CD14-positive monocyte (primary cell): ENCODE measurements at regions not wholly inside any gene's neighbourhood (a gene's known extent, or its start where the extent isn't known, plus 50 kb on each side); places are given as distances from the start of the nearest gene placed in this dataset.

Experiments
- DNase-seq, 3 donors: peaks; one replicate each; pipeline ENCODE4 v3.0.0-alpha.2; 2011 to 2022
- H2AFZ ChIP-seq: 2 replicates; pipeline ENCODE4 v1.6.0; 2012; ENCODE audit warnings: mild to moderate bottlenecking, low read depth, low read length, inconsistent platforms; ENCODE audit not compliant: insufficient read depth, poor library complexity, severe bottlenecking
- H3K27ac ChIP-seq, 2 donors: 1 replicate in 1 of 2; 2 replicates in 1 of 2; pipeline ENCODE4 v1.5.1; 2012 to 2013; ENCODE audit warnings: low read length in 2 of 2, control low read depth in 1 of 2, inconsistent platforms in 1 of 2, low read depth in 1 of 2, mild to moderate bottlenecking in 1 of 2
- H3K27me3 ChIP-seq, 2 donors: one replicate each; pipeline versions ENCODE4 v1.6.0 to v1.6.1; 2011 to 2013; ENCODE audit warnings: low read length in 2 of 2; ENCODE audit not compliant: control insufficient read depth in 2 of 2, insufficient read depth in 2 of 2
- H3K36me3 ChIP-seq, 2 donors: replicated peaks in 1 of 2; 1 replicate in 1 of 2; 2 replicates in 1 of 2; pipeline versions ENCODE4 v1.5.1 to v1.6.1; 2012 to 2013; ENCODE audit warnings: low read length in 2 of 2, control low read depth in 1 of 2, inconsistent platforms in 1 of 2, mild to moderate bottlenecking in 1 of 2; ENCODE audit not compliant: insufficient read depth in 2 of 2, control insufficient read depth in 1 of 2
- H3K4me1 ChIP-seq, 2 donors: 1 replicate in 1 of 2; 2 replicates in 1 of 2; pipeline versions ENCODE4 v1.5.1 to v1.6.1; 2012 to 2013; ENCODE audit warnings: low read length in 2 of 2, control low read depth in 1 of 2, inconsistent platforms in 1 of 2, mild to moderate bottlenecking in 1 of 2, moderate library complexity in 1 of 2; ENCODE audit not compliant: insufficient read depth in 2 of 2, control insufficient read depth in 1 of 2
- H3K4me2 ChIP-seq: replicated peaks from 2 replicates; pipeline ENCODE3; 2012; ENCODE audit warnings: low read length, moderate library complexity, mild to moderate bottlenecking; ENCODE audit not compliant: poor library complexity, severe bottlenecking; ENCODE audit errors: extremely low read depth
- H3K4me3 ChIP-seq, 3 experiments: fragments of 200-600 bp in 1 of 3; sonication (generic) in 1 of 3; replicated peaks in 1 of 3; 1 replicate in 2 of 3; 2 replicates in 1 of 3; pipeline ENCODE4 v1.5.1; 2011 to 2013; ENCODE audit warnings: low read length in 3 of 3, mild to moderate bottlenecking in 3 of 3, control low read depth in 2 of 3, low read depth in 2 of 3, inconsistent platforms in 1 of 3, moderate library complexity in 1 of 3
- H3K79me2 ChIP-seq: 2 replicates; pipeline ENCODE4 v1.6.0; 2012; ENCODE audit warnings: mild to moderate bottlenecking, control low read depth, inconsistent platforms, low read length, moderate library complexity; ENCODE audit not compliant: insufficient read depth
- H3K9ac ChIP-seq: 2 replicates; pipeline ENCODE4 v1.6.0; 2017; ENCODE audit warnings: low read length, mild to moderate bottlenecking; ENCODE audit not compliant: insufficient read depth, poor library complexity, severe bottlenecking
- H3K9me3 ChIP-seq, 2 donors: replicated peaks in 1 of 2; 1 replicate in 1 of 2; 2 replicates in 1 of 2; pipeline versions ENCODE4 v1.5.1 to v1.6.1; 2012 to 2013; ENCODE audit warnings: low read length in 2 of 2, control low read depth in 1 of 2; ENCODE audit not compliant: control insufficient read depth in 1 of 2, insufficient read depth in 1 of 2
- H4K20me1 ChIP-seq: 2 replicates; pipeline ENCODE4 v1.6.0; 2012; ENCODE audit warnings: mild to moderate bottlenecking, low read length, control low read depth, moderate library complexity; ENCODE audit not compliant: insufficient read depth
- H3K27ac Mint-ChIP-seq, 7 donors: one replicate each; pipeline ENCODE4 v1.8.0; 2020; ENCODE audit warnings: mild to moderate bottlenecking in 7 of 7, mixed read lengths in 7 of 7, moderate library complexity in 6 of 7, inconsistent platforms in 2 of 7
- H3K27me3 Mint-ChIP-seq, 3 donors: one replicate each; pipeline ENCODE4 v1.8.0; 2021 to 2022; ENCODE audit warnings: low read depth in 3 of 3, mild to moderate bottlenecking in 3 of 3, mixed read lengths in 3 of 3, moderate library complexity in 3 of 3, inconsistent platforms in 1 of 3
- H3K36me3 Mint-ChIP-seq, 2 donors: one replicate each; pipeline ENCODE4 v1.8.0; 2020; ENCODE audit warnings: mixed read lengths in 2 of 2, inconsistent platforms in 1 of 2, mild to moderate bottlenecking in 1 of 2
- H3K4me1 Mint-ChIP-seq: one replicate; pipeline ENCODE4 v1.8.0; 2020; ENCODE audit warnings: mild to moderate bottlenecking, mixed read lengths
- H3K4me3 Mint-ChIP-seq, 2 donors: one replicate each; pipeline ENCODE4 v1.8.0; 2020; ENCODE audit warnings: mild to moderate bottlenecking in 2 of 2, mixed read lengths in 2 of 2, moderate library complexity in 1 of 2
- H3K9me3 Mint-ChIP-seq, 7 donors: one replicate each; pipeline ENCODE4 v1.8.0; 2020 to 2022; ENCODE audit warnings: mixed read lengths in 7 of 7, mild to moderate bottlenecking in 6 of 7, moderate library complexity in 6 of 7, inconsistent platforms in 2 of 7
- CTCF ChIP-seq: fragments of 200-600 bp; IDR thresholded peaks from one replicate; pipeline ENCODE4 v1.8.0; 2022; ENCODE audit warnings: antibody characterized with exemption, mild to moderate bottlenecking
- WGBS: methylation state at CpG from one replicate; pipeline ENCODE4 v1.1.5; 2013; ENCODE audit warnings: missing lambda C conversion rate; ENCODE audit not compliant: insufficient coverage; 5-methylcytosine and 5-hydroxymethylcytosine counted together
- intact Hi-C, 2 donors: fragments of 100-400 bp; cut with micrococcal nuclease; formaldehyde crosslinking; loops; one replicate each; pipeline versions ENCODE4 v1.15.0 to v1.15.1; 2023

- no peak overlapping the region for H3K27ac ChIP-seq
- H3K36me3 ChIP-seq, result no peaks in the 10 kb centered on the region
- no peaks in the 10 kb centered on the region for H3K9me3 ChIP-seq
- Mint-ChIP-seq H3K27me3 (no peaks in the 10 kb centered on the region), H3K4me1 (no peaks in the 10 kb centered on the region), H3K4me3 (no peak overlapping the region), H3K9me3 (peaks cover 0 to 3% (median 0%) of the 10 kb centered on the region in 7 donors), H3K27ac (no peak overlapping the region), H3K36me3 (no peaks in the 10 kb centered on the region)
- no peak overlapping the region for H3K4me3 ChIP-seq
- H4K20me1 ChIP-seq, result no peaks in the 10 kb centered on the region
- no peak overlapping the region for H3K9ac ChIP-seq
- no peaks in the 10 kb centered on the region for H3K79me2 ChIP-seq
- no peak overlapping the region for H3K4me2 ChIP-seq
- no peaks in the 10 kb centered on the region for H3K4me1 ChIP-seq
- DNase-seq, result no peak
- H2AFZ ChIP-seq, result no peak overlapping the region
- WGBS, result no CpG with 5 or more reads among the region's 1 CpG
- TF ChIP-seq CTCF, result no peak
- no peaks in the 10 kb centered on the region for H3K27me3 ChIP-seq
- intact Hi-C loops, result no loop called here
Measured at GRCh38 chr7:84482476-84482875, 287.9 kb upstream of the SEMA3A start.

DNA sequence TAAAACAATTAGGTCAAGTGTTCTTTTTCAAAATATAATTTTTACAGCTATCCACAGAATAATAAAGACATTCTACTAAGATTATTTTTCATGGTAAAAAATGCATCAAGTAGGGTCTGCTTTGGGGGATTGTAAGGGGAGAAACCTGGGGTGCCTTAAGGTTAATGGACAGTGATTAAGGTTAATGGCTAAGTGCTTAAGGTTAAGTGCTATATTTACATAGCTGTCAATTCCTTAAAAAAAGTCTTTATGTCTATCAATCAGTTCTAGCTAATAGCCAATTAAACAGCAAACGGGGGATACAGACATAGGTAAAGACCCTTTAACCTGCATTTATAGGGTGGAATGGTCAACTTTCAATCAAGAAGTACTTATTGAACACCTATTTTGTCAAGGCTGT is 284.5 kb upstream of the SEMA3A start:
- no peaks in the 10 kb centered on the region for H3K4me1 ChIP-seq
- no peaks in the 10 kb centered on the region for H3K4me1 Mint-ChIP-seq
- no CpG with 5 or more reads among the region's 1 CpG for WGBS
- DNase-seq, result no peak
- no peaks in the 10 kb centered on the region for H3K79me2 ChIP-seq
- TF ChIP-seq CTCF, result no peak
- H3K4me3 ChIP-seq, result no peak overlapping the region
- H3K4me3 Mint-ChIP-seq, result no peak overlapping the region
- no peaks in the 10 kb centered on the region for H4K20me1 ChIP-seq
- H3K27ac Mint-ChIP-seq, result no peak overlapping the region
- H3K27me3 ChIP-seq, result no peaks in the 10 kb centered on the region
- no peak overlapping the region for H3K4me2 ChIP-seq
- H3K9ac ChIP-seq, result no peak overlapping the region
- no peaks in the 10 kb centered on the region for H3K36me3 Mint-ChIP-seq
- H3K36me3 ChIP-seq, result no peaks in the 10 kb centered on the region
- intact Hi-C loops, result no loop called here
- peaks cover 0 to 3% (median 0%) of the 10 kb centered on the region in 7 donors for H3K9me3 Mint-ChIP-seq
- H3K27me3 Mint-ChIP-seq, result peaks cover 0 to 2% (median 0%) of the 10 kb centered on the region in 3 donors
- no peak overlapping the region for H2AFZ ChIP-seq
- no peak overlapping the region for H3K27ac ChIP-seq
- no peaks in the 10 kb centered on the region for H3K9me3 ChIP-seq
